AG10803 (cell line): ENCODE measurements at regions not wholly inside any gene's neighbourhood (a gene's known extent, or its start where the extent isn't known, plus 50 kb on each side); places are given as distances from the start of the nearest gene placed in this dataset.

Experiments used
- DNase-seq: peaks from one replicate; pipeline ENCODE4 v3.0.0; 2010; ENCODE audit warnings: low read depth
- H3K4me3 ChIP-seq: 2 replicates; pipeline ENCODE4 v1.5.1; 2011; ENCODE audit warnings: mild to moderate bottlenecking, low read length, control low read depth
- TF ChIP-seq, protein P1 (sequence below): conservative IDR thresholded peaks from 2 replicates; pipeline ENCODE4 v1.5.1; 2011; ENCODE audit warnings: mild to moderate bottlenecking, low read length, control low read depth, inconsistent platforms

DNA sequence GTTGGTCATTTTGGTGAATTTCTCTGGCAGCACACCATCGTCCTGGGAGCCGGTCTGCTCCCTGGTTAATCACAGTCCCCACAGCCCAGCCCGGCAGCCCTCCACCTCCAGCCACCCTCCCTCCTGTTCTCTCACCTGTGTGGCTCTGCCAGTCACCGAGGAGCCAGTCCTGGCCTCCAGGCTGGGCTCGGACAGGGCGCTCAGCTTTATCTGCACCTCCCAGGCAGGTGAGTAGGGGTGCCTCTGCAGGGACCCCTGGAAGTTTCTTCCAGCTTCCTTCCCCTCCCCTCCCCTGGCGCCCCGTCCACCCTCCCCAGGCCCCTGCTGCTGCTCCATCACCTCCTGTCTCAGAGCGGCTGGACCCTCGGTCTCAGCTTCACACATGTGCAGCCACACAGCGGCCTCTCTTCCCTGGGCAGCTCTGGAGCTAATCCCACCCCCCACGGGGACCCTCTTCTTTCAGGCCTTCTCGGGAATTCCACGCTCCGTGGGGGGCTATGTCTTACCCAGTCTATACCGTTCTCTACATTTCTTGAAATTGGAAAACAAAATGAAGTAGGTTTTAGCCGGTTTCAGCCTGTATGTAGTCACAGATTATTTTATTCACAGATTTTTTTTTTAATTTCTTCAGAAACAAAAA, 213.9 kb upstream of the PPP2R2D start:
- no peak for DNase-seq
- TF ChIP-seq, protein P1, sequence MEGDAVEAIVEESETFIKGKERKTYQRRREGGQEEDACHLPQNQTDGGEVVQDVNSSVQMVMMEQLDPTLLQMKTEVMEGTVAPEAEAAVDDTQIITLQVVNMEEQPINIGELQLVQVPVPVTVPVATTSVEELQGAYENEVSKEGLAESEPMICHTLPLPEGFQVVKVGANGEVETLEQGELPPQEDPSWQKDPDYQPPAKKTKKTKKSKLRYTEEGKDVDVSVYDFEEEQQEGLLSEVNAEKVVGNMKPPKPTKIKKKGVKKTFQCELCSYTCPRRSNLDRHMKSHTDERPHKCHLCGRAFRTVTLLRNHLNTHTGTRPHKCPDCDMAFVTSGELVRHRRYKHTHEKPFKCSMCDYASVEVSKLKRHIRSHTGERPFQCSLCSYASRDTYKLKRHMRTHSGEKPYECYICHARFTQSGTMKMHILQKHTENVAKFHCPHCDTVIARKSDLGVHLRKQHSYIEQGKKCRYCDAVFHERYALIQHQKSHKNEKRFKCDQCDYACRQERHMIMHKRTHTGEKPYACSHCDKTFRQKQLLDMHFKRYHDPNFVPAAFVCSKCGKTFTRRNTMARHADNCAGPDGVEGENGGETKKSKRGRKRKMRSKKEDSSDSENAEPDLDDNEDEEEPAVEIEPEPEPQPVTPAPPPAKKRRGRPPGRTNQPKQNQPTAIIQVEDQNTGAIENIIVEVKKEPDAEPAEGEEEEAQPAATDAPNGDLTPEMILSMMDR: no peak

DNA sequence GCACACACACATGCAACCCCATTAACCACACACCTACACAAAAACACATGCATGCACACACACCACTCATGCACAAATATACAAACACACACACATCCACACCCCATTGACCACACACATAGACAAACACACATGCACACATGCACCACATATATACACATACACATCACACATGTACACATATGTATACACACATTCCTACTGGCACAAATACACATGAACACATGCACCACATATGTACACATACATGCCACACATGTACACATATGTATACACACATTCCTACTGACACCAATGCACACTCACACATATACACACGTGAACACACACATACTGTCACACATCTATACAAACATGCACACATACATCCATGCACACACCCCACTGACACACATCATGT, 212.5 kb upstream of the PPP2R2D start:
- no peak for DNase-seq
- TF ChIP-seq, protein P1: no peak
- no peak overlapping the region for H3K4me3 ChIP-seq

More for the DNA sequence above, 213.9 kb upstream of the PPP2R2D start:
- H3K4me3 ChIP-seq: no peak overlapping the region

DNA sequence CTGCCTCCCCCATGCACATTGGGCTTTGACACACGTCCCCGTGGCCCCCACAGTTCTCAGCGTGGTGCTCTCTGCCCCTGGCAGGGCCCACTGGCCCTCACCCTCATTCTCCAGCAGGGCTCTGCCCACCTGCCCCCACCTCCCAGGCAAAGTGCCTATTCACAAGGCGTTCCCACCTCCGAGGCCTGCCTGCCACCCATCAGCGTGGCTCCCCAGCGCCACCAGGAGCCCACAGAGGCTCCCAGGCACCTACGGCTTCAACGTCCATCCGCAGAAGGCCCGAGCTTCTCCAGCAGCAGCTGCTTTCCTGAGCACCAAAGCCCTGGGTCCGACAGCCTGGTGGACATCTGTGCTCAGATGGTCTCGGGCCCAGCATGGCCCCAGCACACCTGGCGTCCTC, 211.8 kb upstream of the PPP2R2D start:
- H3K4me3 ChIP-seq: no peak overlapping the region
- no peak for DNase-seq
- TF ChIP-seq, protein P1: no peak

DNA sequence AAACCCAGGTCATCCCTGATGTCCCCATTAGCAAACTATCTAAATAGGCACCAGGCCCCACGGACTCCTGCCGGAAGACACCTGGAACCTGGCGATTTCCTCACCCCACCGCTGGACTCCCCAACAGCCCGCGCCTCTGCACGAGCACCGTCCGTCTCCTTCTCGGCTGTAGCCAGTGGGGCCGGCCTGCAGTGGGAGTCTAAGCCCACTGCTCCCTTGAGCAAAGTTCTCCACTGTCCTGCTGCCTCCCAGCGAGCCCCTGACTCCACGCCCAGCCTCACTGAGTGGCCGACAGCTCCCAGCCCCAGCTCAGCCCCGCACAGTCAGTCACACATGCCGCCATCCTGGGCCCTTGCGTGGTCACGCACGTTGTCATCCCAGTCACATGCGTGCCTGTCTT, 211.3 kb upstream of the PPP2R2D start:
- DNase-seq: no peak
- TF ChIP-seq, protein P1: no peak
- H3K4me3 ChIP-seq: no peak overlapping the region

DNA sequence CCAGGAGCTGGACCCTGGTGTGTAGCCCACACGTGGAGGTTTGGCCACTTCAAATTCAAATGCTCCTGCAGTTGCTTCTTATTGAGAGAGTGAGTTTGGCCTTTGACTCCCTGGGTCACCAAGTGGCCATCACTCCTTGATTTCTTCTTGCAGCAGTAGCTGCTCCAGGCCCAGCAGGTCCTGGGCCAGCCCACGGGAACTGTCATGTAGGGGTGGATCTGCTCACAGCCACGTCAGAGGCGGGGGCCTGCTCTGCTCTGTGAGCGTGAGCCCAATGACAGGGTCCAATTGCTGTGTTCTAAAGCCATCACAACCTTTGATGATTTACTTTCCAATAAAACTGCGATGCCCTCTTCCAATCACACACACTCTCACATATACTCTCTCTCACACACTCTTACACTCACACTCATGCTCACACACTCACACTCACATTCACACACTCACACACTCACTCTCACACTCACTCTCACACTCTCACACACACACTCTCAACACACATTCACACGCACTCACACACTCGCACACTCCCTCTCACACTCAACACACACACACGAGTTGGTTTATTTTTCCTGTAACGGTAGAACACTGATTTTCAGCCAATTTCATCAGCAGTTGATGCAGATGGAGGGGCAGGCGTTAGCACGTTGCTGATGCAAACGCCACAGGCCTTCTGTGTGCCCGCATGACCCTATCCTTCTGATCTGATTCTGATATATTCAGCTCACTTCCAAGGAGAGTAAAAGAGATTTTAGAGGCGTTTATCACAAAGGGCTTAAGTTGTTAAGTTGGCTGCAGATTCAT, 210.7 kb upstream of the PPP2R2D start:
- TF ChIP-seq, protein P1: no peak
- no peak for DNase-seq
- no peak overlapping the region for H3K4me3 ChIP-seq

DNA sequence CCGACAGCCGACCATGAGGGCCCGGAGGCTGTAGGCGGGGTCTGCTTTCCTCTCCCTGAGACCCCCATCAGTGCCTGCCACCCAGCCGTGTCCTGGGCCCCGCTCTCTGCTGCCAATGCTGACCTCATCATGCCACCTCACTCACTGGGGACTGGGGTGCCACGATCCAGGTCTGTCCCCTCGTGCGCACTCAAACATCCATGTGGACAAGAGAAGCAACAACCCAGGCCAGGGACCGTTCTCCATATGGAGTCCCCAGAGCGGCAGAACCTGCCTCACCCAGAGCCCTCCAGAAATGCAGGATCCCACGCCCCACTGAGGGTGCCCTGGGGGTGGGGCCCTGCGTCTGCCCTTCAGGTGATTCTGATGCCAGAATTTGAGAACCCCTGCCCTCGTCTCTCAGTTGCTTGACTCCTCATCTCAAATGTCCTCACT, 210.0 kb upstream of the PPP2R2D start:
- H3K4me3 ChIP-seq: no peak overlapping the region
- TF ChIP-seq, protein P1: no peak
- no peak for DNase-seq
